Omental fat pad (tissue), 3 donors: ENCODE measurements at regions not wholly inside any gene's neighbourhood (a gene's known extent, or its start where the extent isn't known, plus 50 kb on each side); places are given as distances from the start of the nearest gene placed in this dataset.

Experiments
- ATAC-seq: fragments of 150-250 bp; one replicate; pipeline ENCODE4 v1.9.1; 2016; ENCODE audit warnings: mild to moderate bottlenecking, moderate library complexity; ENCODE audit not compliant: low FRiP score
- DNase-seq: peaks from one replicate; pipeline ENCODE4 v3.0.0-alpha.2; 2019; ENCODE audit warnings: low spot score
- TF ChIP-seq, protein P1 (sequence below), 3 donors: fragments of 450-650 bp; IDR thresholded peaks; one replicate each; pipeline ENCODE4 v1.5.1; 2016 to 2017; ENCODE audit warnings: antibody characterized with exemption in 3 of 3, mild to moderate bottlenecking in 3 of 3, moderate library complexity in 2 of 3

DNA sequence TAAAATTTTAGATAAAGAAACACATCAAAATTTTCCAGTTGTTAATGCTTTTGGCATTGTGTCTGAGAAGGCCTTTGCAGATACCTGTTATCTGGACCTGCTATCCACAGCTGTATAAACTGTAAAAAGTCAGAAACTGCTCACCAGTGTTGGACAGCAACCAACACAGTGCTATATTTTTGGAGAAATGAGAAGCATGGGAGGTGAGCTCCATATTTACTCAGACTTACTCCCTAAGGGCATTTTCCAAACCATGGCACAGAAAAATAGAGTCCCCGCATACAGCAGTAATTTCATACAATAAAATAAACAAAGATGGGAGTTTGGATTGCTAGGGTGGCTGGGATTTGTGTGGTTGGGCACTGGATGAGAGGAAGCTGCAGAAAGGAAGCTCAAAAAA lies 136.3 kb upstream of the GLI3 start:
- DNase-seq (no peak), ATAC-seq (no peak)
- TF ChIP-seq, protein P1, sequence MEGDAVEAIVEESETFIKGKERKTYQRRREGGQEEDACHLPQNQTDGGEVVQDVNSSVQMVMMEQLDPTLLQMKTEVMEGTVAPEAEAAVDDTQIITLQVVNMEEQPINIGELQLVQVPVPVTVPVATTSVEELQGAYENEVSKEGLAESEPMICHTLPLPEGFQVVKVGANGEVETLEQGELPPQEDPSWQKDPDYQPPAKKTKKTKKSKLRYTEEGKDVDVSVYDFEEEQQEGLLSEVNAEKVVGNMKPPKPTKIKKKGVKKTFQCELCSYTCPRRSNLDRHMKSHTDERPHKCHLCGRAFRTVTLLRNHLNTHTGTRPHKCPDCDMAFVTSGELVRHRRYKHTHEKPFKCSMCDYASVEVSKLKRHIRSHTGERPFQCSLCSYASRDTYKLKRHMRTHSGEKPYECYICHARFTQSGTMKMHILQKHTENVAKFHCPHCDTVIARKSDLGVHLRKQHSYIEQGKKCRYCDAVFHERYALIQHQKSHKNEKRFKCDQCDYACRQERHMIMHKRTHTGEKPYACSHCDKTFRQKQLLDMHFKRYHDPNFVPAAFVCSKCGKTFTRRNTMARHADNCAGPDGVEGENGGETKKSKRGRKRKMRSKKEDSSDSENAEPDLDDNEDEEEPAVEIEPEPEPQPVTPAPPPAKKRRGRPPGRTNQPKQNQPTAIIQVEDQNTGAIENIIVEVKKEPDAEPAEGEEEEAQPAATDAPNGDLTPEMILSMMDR (IDR thresholded peaks at IDR 0.05): no peak

GRCh38 chr7:42372479-42372878 lies 135.5 kb upstream of the GLI3 start:
- ATAC-seq: no peak
- no peak for DNase-seq
- TF ChIP-seq, protein P1 (IDR thresholded peaks at IDR 0.05): no peak

- DNase-seq (no peak), ATAC-seq (no peak)
- TF ChIP-seq, protein P1 (IDR thresholded peaks at IDR 0.05): no peak
Observed at GRCh38 chr7:42359946-42360345, 122.9 kb upstream of the GLI3 start.

GRCh38 chr7:42351316-42351935 lies 114.4 kb upstream of the GLI3 start:
- no peak for ATAC-seq
- no peak for DNase-seq
- TF ChIP-seq, protein P1 (IDR thresholded peaks at IDR 0.05): no peak

DNA sequence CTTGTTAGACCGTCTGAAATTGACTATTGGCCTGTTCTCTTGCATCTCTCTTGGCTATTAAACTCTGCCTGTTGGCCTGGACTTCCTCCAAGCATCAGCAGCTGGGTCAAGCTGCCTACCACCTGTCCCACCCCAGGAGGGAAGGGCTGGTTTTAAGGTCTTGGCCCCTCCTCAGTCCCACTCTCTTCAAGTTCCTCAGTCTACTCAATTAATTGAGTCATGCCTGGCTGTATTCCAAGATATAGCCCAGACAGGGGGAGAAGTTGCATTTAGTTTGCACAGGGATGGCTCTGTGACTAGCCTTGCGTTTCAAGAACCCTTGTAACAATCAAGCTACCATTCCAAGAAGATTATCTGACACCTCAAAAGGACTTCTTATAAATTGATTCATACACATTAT lies 113.8 kb upstream of the GLI3 start:
- ATAC-seq: no peak
- no peak for DNase-seq
- TF ChIP-seq, protein P1 (IDR thresholded peaks at IDR 0.05): no peak

DNA sequence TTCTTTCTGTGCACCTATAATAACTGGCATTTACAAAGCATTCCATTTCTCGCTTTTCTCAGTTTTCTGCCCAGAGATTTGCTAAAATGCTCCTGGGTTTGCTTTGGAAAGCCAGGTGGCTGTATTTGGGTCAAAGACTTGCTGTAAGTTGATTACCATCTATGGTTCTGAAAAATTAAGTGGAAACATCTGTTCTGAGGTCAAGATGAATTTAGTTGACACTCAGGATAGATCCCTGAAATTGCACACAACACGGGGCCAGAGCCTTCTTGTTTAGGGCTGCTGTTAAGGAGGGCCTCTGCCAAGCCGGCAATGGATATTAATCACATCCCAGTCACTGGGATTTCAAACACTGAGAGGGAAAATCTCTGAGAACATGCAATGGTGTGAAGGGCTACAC lies 111.6 kb upstream of the GLI3 start:
- TF ChIP-seq, protein P1 (IDR thresholded peaks at IDR 0.05): no peak
- DNase-seq (no peak), ATAC-seq (no peak)

- DNase-seq: no peak
- TF ChIP-seq, protein P1 (IDR thresholded peaks at IDR 0.05): no peak
- ATAC-seq: no peak
Observed at GRCh38 chr7:42348071-42348470, 111.1 kb upstream of the GLI3 start.
